ENCODE measurements at regions not wholly inside any gene's neighbourhood (a gene's known extent, or its start where the extent isn't known, plus 50 kb on each side); places are given as distances from the start of the nearest gene placed in this dataset.

DNA sequence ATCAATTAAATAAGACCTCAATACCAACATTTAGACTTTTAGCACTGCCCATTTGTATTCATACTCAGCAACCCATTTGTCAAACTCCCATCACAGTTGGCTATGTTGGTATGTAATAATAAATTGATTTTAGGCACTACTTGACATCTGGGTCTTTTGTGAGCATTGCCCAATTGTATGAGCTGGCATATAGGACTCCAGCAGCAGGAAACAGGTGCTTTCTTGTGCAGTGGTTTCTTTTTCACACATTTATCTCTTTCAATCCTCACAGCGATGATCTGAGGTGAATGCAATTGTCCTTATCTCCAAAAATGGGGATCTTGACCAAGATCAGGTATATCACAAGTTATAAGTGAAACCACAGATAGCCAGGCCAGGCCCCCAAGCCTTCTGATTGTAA is 96.9 kb upstream of the OXGR1 start:
- TF ChIP-seq, protein P1, sequence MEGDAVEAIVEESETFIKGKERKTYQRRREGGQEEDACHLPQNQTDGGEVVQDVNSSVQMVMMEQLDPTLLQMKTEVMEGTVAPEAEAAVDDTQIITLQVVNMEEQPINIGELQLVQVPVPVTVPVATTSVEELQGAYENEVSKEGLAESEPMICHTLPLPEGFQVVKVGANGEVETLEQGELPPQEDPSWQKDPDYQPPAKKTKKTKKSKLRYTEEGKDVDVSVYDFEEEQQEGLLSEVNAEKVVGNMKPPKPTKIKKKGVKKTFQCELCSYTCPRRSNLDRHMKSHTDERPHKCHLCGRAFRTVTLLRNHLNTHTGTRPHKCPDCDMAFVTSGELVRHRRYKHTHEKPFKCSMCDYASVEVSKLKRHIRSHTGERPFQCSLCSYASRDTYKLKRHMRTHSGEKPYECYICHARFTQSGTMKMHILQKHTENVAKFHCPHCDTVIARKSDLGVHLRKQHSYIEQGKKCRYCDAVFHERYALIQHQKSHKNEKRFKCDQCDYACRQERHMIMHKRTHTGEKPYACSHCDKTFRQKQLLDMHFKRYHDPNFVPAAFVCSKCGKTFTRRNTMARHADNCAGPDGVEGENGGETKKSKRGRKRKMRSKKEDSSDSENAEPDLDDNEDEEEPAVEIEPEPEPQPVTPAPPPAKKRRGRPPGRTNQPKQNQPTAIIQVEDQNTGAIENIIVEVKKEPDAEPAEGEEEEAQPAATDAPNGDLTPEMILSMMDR (IDR thresholded peaks at IDR 0.05) = no peak
- no peak for TF ChIP-seq POLR2A (IDR thresholded peaks at IDR 0.05)
